Activated CD4-positive, alpha-beta T cell treated with anti-CD3 and anti-CD28 coated beads for 36 hours (primary cell): ENCODE measurements at regions not wholly inside any gene's neighbourhood (a gene's known extent, or its start where the extent isn't known, plus 50 kb on each side); places are given as distances from the start of the nearest gene placed in this dataset.

Source experiments
- ATAC-seq: fragments of 200-7000 bp; cut with Tn5 transposase; one replicate; pipeline ENCODE4 v1.10.0; 2021; ENCODE audit warnings: mild to moderate bottlenecking, moderate library complexity
- CTCF ChIA-PET: fragments of 350-600 bp; sonication (Branson Sonifier 250); formaldehyde crosslinking; loops from one replicate; lab custom pipeline; 2021; ENCODE audit warnings: antibody characterized with exemption; lab: Charles Lee
- POLR2A ChIA-PET: fragments of 350-600 bp; sonication (Branson Sonifier 250); formaldehyde crosslinking; loops from one replicate; lab custom pipeline; 2021; ENCODE audit warnings: antibody characterized with exemption, inconsistent platforms; lab: Charles Lee
- DNase-seq: peaks from one replicate; pipeline ENCODE4 v3.0.0-alpha.2; 2020
- H3K27ac Mint-ChIP-seq: one replicate; pipeline ENCODE4 v1.8.0; 2021; ENCODE audit warnings: mixed read lengths
- H3K27me3 Mint-ChIP-seq: one replicate; pipeline ENCODE4 v1.8.0; 2021; ENCODE audit warnings: mixed read lengths
- H3K36me3 Mint-ChIP-seq: one replicate; pipeline ENCODE4 v1.8.0; 2021; ENCODE audit warnings: low read depth, mixed read lengths
- H3K4me1 Mint-ChIP-seq: one replicate; pipeline ENCODE4 v1.8.0; 2021; ENCODE audit warnings: mixed read lengths
- H3K4me3 Mint-ChIP-seq: one replicate; pipeline ENCODE4 v1.8.0; 2021; ENCODE audit warnings: mild to moderate bottlenecking, moderate library complexity, mixed read lengths
- H3K9me3 Mint-ChIP-seq: one replicate; pipeline ENCODE4 v1.8.0; 2021; ENCODE audit warnings: low read depth, mixed read lengths
- intact Hi-C, 2 experiments: fragments of 100-400 bp; cut with DNase I in 1 of 2; cut with micrococcal nuclease in 1 of 2; formaldehyde crosslinking; loops; one replicate each; pipeline versions ENCODE4 v1.14.2 to v1.15.1; 2022 to 2024; cut with DNase I, micrococcal nuclease

GRCh38 chr12:111310076-111310870, 58.6 kb downstream of the PHETA1 start:
- DNase-seq, result no peak
- Mint-ChIP-seq H3K27ac (no peak overlapping the region), H3K4me3 (no peak overlapping the region), H3K4me1 (peaks cover 9% of the 10 kb centered on the region), H3K9me3 (peaks cover 10% of the 10 kb centered on the region), H3K27me3 (peaks cover 4% of the 10 kb centered on the region), H3K36me3 (peaks cover 3% of the 10 kb centered on the region)
- CTCF ChIA-PET, result interaction anchor here (1.0 to 1.2 kb wide), 2 partner anchors 10 to 373 kb away, joined by 3 read pairs; no protein-coding TSS in a partner anchor
- no peak for ATAC-seq
- intact Hi-C loops, result loop anchor here in 1 of 2 experiments (5.0 kb wide), 1 partner anchor 373 kb away; no protein-coding TSS in a partner anchor
- POLR2A ChIA-PET, result interaction anchor here (0.6 kb wide), 1 partner anchor 41 kb away, joined by 3 read pairs; no protein-coding TSS in a partner anchor

GRCh38 chr12:111309584-111309983, 59.3 kb downstream of the PHETA1 start:
- H3K27ac Mint-ChIP-seq, result no peak overlapping the region
- H3K36me3 Mint-ChIP-seq, result peaks cover 4% of the 10 kb centered on the region
- ATAC-seq (no peak), DNase-seq (no peak)
- no peak overlapping the region for H3K4me3 Mint-ChIP-seq
- ChIA-PET POLR2A (interaction anchor here (0.6 kb wide), 1 partner anchor 40 kb away, joined by 3 read pairs; no protein-coding TSS in a partner anchor), CTCF (interaction anchor here (1.0 kb wide), 1 partner anchor 10 kb away, joined by 3 read pairs; no protein-coding TSS in a partner anchor)
- H3K27me3 Mint-ChIP-seq, result peaks cover 4% of the 10 kb centered on the region
- peaks cover 9% of the 10 kb centered on the region for H3K4me1 Mint-ChIP-seq
- H3K9me3 Mint-ChIP-seq, result peaks cover 17% of the 10 kb centered on the region
- intact Hi-C loops, result no loop called here

GRCh38 chr12:111308473-111308872, 60.4 kb downstream of the PHETA1 start:
- ChIA-PET POLR2A (no interaction called here), CTCF (interaction anchor here (0.5 to 1.2 kb wide), 2 partner anchors 59 to 287 kb away, joined by 3 to 4 read pairs; no protein-coding TSS in a partner anchor)
- peaks cover 5% of the 10 kb centered on the region for H3K4me1 Mint-ChIP-seq
- peaks cover 9% of the 10 kb centered on the region for H3K36me3 Mint-ChIP-seq
- intact Hi-C loops, result no loop called here
- no peak overlapping the region for H3K4me3 Mint-ChIP-seq
- DNase-seq (no peak), ATAC-seq (no peak)
- H3K27ac Mint-ChIP-seq, result no peak overlapping the region
- H3K27me3 Mint-ChIP-seq, result no peaks in the 10 kb centered on the region
- peaks cover 22% of the 10 kb centered on the region for H3K9me3 Mint-ChIP-seq

- peak; percentile 76 for DNase-seq
- Mint-ChIP-seq H3K36me3 (peaks cover 9% of the 10 kb centered on the region), H3K9me3 (peaks cover 24% of the 10 kb centered on the region), H3K27me3 (no peaks in the 10 kb centered on the region), H3K27ac (no peak overlapping the region), H3K4me1 (peaks cover 2% of the 10 kb centered on the region), H3K4me3 (no peak overlapping the region)
- intact Hi-C loops, result no loop called here
- ChIA-PET CTCF (interaction anchor here (0.5 to 1.3 kb wide), 6 partner anchors 14 to 444 kb away, joined by 3 to 5 read pairs (median 3); no protein-coding TSS in a partner anchor), POLR2A (no interaction called here)
- peak; percentile 12 for ATAC-seq
These were observed 64.2 kb downstream of the PHETA1 start for GRCh38 chr12:111304642-111305071.

- DNase-seq, result no peak
- no peak for ATAC-seq
- Mint-ChIP-seq H3K4me1 (no peaks in the 10 kb centered on the region), H3K9me3 (peaks cover 24% of the 10 kb centered on the region), H3K27ac (no peak overlapping the region), H3K36me3 (peaks cover 9% of the 10 kb centered on the region), H3K4me3 (no peak overlapping the region), H3K27me3 (no peaks in the 10 kb centered on the region)
- CTCF ChIA-PET, result interaction anchor here (1.1 to 1.2 kb wide), 2 partner anchors 20 to 375 kb away, joined by 3 to 4 read pairs; no protein-coding TSS in a partner anchor
- intact Hi-C loops, result no loop called here
- POLR2A ChIA-PET, result no interaction called here
These were observed 65.4 kb downstream of the PHETA1 start for GRCh38 chr12:111303531-111303930.

GRCh38 chr12:111298582-111299436, 70.1 kb downstream of the PHETA1 start:
- no peak overlapping the region for H3K4me3 Mint-ChIP-seq
- ChIA-PET CTCF (interaction anchor here (0.6 to 3.7 kb wide), 12 partner anchors 8 to 625 kb away, joined by 3 to 19 read pairs (median 3); no protein-coding TSS in a partner anchor), POLR2A (no interaction called here)
- no peaks in the 10 kb centered on the region for H3K4me1 Mint-ChIP-seq
- ATAC-seq (peak; percentile 60), DNase-seq (peak; percentile 76)
- intact Hi-C loops, result loop anchor here (1.0 to 2.0 kb wide), 4 partner anchors 275 to 404 kb away; no protein-coding TSS in a partner anchor
- H3K36me3 Mint-ChIP-seq, result no peaks in the 10 kb centered on the region
- H3K27ac Mint-ChIP-seq, result no peak overlapping the region
- peaks cover 2% of the 10 kb centered on the region for H3K9me3 Mint-ChIP-seq
- no peaks in the 10 kb centered on the region for H3K27me3 Mint-ChIP-seq

GRCh38 chr12:111297703-111298426, 71.0 kb downstream of the PHETA1 start:
- intact Hi-C loops, result loop anchor here in 1 of 2 experiments (1.0 to 2.0 kb wide), 3 partner anchors 274 to 403 kb away; no protein-coding TSS in a partner anchor
- no peaks in the 10 kb centered on the region for H3K4me1 Mint-ChIP-seq
- H3K9me3 Mint-ChIP-seq, result peaks cover 2% of the 10 kb centered on the region
- ATAC-seq, result no peak
- ChIA-PET POLR2A (no interaction called here), CTCF (interaction anchor here (0.6 to 3.7 kb wide), 6 partner anchors 9 to 403 kb away, joined by 3 to 19 read pairs (median 4); no protein-coding TSS in a partner anchor)
- no peak for DNase-seq
- no peak overlapping the region for H3K4me3 Mint-ChIP-seq
- H3K36me3 Mint-ChIP-seq, result no peaks in the 10 kb centered on the region
- H3K27me3 Mint-ChIP-seq, result no peaks in the 10 kb centered on the region
- H3K27ac Mint-ChIP-seq, result no peak overlapping the region

- H3K27me3 Mint-ChIP-seq, result no peaks in the 10 kb centered on the region
- H3K4me1 Mint-ChIP-seq, result no peaks in the 10 kb centered on the region
- H3K4me3 Mint-ChIP-seq, result no peak overlapping the region
- ATAC-seq, result no peak
- no peaks in the 10 kb centered on the region for H3K36me3 Mint-ChIP-seq
- ChIA-PET CTCF (no interaction called here), POLR2A (no interaction called here)
- no peak for DNase-seq
- no peak overlapping the region for H3K27ac Mint-ChIP-seq
- intact Hi-C loops, result no loop called here
- H3K9me3 Mint-ChIP-seq, result no peaks in the 10 kb centered on the region
These were observed 71.9 kb downstream of the PHETA1 start for GRCh38 chr12:111296906-111297463.

GRCh38 chr12:111295176-111295575, 73.7 kb downstream of the PHETA1 start:
- DNase-seq, result no peak
- ChIA-PET CTCF (no interaction called here), POLR2A (no interaction called here)
- no peaks in the 10 kb centered on the region for H3K9me3 Mint-ChIP-seq
- H3K27ac Mint-ChIP-seq, result no peak overlapping the region
- no peaks in the 10 kb centered on the region for H3K36me3 Mint-ChIP-seq
- H3K27me3 Mint-ChIP-seq, result no peaks in the 10 kb centered on the region
- H3K4me1 Mint-ChIP-seq, result no peaks in the 10 kb centered on the region
- H3K4me3 Mint-ChIP-seq, result no peak overlapping the region
- intact Hi-C loops, result no loop called here
- ATAC-seq, result no peak

GRCh38 chr12:111293266-111294009, 75.5 kb downstream of the PHETA1 start:
- H3K4me3 Mint-ChIP-seq, result no peak overlapping the region
- no peaks in the 10 kb centered on the region for H3K27me3 Mint-ChIP-seq
- H3K36me3 Mint-ChIP-seq, result no peaks in the 10 kb centered on the region
- ChIA-PET CTCF (interaction anchor here (0.7 kb wide), 1 partner anchor 543 kb away, joined by 3 read pairs; no protein-coding TSS in a partner anchor), POLR2A (no interaction called here)
- H3K4me1 Mint-ChIP-seq, result no peaks in the 10 kb centered on the region
- intact Hi-C loops, result no loop called here
- no peaks in the 10 kb centered on the region for H3K9me3 Mint-ChIP-seq
- no peak for ATAC-seq
- no peak for DNase-seq
- no peak overlapping the region for H3K27ac Mint-ChIP-seq
